Thymus (tissue), 11 donors: ENCODE measurements at regions not wholly inside any gene's neighbourhood (a gene's known extent, or its start where the extent isn't known, plus 50 kb on each side); places are given as distances from the start of the nearest gene placed in this dataset.
"Not testable (repeated sequence)": the region's sequence is repeated elsewhere in the genome, so short reads cannot be mapped to it uniquely, and the experiment has no call there.

Experiments used
- DNase-seq, 9 donors: peaks; one replicate each; pipeline ENCODE4 v3.0.0-alpha.2; 2013; ENCODE audit warnings: low spot score in 9 of 9, low read depth in 6 of 9, missing footprints in 1 of 9
- H3K27ac ChIP-seq, 2 donors: one replicate each; pipeline ENCODE4 v1.5.1; 2013; ENCODE audit warnings: control low read depth in 1 of 2, low read depth in 1 of 2, low read length in 1 of 2, mild to moderate bottlenecking in 1 of 2, moderate library complexity in 1 of 2
- H3K27me3 ChIP-seq, 2 donors: one replicate each; pipeline ENCODE4 v1.5.1; 2013; ENCODE audit warnings: low read length in 1 of 2; ENCODE audit not compliant: control insufficient read depth in 2 of 2, insufficient read depth in 1 of 2
- H3K36me3 ChIP-seq, 2 donors: one replicate each; pipeline ENCODE4 v1.5.1; 2013; ENCODE audit warnings: low read length in 1 of 2, mild to moderate bottlenecking in 1 of 2, moderate library complexity in 1 of 2; ENCODE audit not compliant: control insufficient read depth in 2 of 2, insufficient read depth in 2 of 2
- H3K4me1 ChIP-seq, 2 donors: one replicate each; pipeline ENCODE4 v1.5.1; 2013; ENCODE audit warnings: low read length in 2 of 2; ENCODE audit not compliant: control insufficient read depth in 2 of 2, insufficient read depth in 2 of 2
- H3K4me3 ChIP-seq, 2 donors: one replicate each; pipeline ENCODE4 v1.5.1; 2013; ENCODE audit warnings: low read length in 2 of 2, control low read depth in 1 of 2, mild to moderate bottlenecking in 1 of 2
- H3K9me3 ChIP-seq, 2 donors: one replicate each; pipeline ENCODE4 v1.5.1; 2013; ENCODE audit warnings: low read length in 1 of 2, mild to moderate bottlenecking in 1 of 2; ENCODE audit not compliant: control insufficient read depth in 2 of 2, insufficient read depth in 1 of 2
- WGBS: extraction: QIAGEN DNeasy Blood & Tissue Kit; methylation state at CpG from one replicate; pipeline ENCODE4 v1.1.7; 2013; 5-methylcytosine and 5-hydroxymethylcytosine counted together
- donor health status: healthy.

DNA sequence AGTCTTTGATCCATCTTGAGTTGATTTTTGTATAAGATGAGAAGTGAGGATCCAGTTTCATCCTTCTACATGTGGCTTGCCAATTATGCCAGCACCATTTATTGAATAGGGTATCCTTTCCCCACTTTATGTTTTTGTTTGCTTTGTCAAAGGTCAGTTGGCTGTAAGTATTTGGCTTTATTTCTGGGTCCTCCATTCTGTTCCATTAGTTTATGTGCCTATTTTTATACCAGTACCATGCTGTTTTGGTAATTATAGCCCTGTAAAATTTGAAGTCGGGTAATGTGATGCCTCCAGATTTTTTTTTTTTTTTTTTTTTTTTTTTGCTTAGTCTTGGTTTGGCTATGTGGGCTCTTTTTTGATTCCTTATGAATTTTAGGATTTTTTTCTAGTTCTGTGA is 203.0 kb upstream of the IRX5 start:
- 86% methylated on average over 1 of the region's 1 CpG for WGBS
- H3K9me3 ChIP-seq, H3K4me3 ChIP-seq, DNase-seq, H3K4me1 ChIP-seq, H3K27me3 ChIP-seq, H3K27ac ChIP-seq, H3K36me3 ChIP-seq: not testable (repeated sequence)

DNA sequence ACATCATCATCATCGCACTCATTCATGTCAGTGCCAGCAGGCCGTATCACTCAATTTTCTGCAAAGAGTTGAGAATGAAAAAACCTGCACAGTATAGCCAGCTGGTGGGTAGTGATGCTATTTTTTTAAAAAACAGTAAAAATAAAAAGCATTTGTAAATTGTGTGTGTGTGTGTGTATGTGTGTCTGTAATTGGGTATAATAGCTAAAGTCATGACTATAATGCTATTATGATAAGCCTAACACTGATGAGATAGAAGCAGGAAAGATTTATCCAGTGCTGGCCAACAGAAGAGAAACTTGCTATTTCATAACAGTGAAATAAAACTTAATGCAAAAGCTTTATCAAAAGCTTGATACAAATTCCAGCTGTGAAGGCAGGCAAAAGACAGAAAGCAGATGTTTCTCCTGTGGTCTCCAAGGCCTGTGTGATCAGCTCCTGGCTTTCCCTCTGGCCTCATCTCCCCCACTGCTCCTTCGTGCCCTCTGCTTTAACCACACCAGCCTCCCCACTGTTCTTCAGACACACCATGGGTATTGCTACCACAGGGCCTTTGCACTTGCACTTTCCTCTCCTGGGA is 206.2 kb upstream of the IRX5 start:
- no peak overlapping the region for H3K4me3 ChIP-seq
- no peak for DNase-seq
- 90% methylated on average over 3 of the region's 3 CpGs for WGBS

DNA sequence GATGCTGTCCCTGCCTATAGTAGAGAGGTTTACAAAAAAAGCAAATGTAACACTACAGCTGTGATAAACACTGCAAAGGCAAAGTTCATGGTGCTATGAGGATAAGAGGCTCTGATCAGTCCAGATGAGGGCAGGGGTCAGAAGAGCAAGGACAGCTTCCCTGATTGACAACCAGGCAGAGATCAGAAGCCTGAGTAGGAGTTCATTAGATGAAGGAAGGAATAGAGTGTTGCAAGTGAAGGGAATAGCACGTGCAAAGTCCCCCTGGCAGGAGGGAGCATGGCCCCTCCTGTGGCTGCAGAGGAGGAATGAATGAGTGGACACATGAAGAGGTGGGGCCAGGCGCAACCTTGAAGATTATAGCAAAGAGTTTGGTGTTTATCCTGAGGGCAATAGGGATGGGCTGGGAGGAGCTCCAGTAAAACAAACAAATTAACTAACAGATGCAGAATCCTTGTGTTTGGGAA is 208.4 kb upstream of the IRX5 start:
- H3K4me3 ChIP-seq, result no peak overlapping the region
- no peak for DNase-seq
- no peaks in the 10 kb centered on the region for H3K27me3 ChIP-seq
- 81% methylated on average over 2 of the region's 2 CpGs for WGBS
- H3K36me3 ChIP-seq, result no peaks in the 10 kb centered on the region
- no peaks in the 10 kb centered on the region for H3K4me1 ChIP-seq
- H3K27ac ChIP-seq, result no peak overlapping the region
- no peaks in the 10 kb centered on the region for H3K9me3 ChIP-seq

More for the DNA sequence above, 206.2 kb upstream of the IRX5 start:
- Histone ChIP-seq H3K27me3 (no peaks in the 10 kb centered on the region), H3K27ac (no peak overlapping the region), H3K36me3 (no peaks in the 10 kb centered on the region), H3K9me3 (no peaks in the 10 kb centered on the region), H3K4me1 (no peaks in the 10 kb centered on the region)

DNA sequence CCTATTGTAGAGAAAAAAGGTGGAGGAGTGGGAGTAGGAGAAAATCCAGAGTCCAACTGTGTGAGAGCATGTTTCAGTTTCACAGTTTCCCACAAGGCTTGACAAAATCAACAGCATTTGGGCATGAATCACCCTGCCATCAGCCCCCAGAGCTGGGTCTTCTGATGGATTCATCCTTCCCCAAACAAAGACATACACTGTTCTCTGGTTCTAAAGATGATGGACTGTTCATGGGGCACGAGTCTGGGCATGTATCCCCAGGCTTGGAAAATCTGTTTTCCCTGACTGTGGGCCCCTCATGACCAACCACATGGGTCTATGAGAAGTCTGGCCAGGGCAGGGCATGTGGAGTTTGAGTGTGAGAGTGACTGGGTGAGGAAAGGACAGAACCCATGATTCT is 210.4 kb upstream of the IRX5 start:
- H3K4me3 ChIP-seq, result no peak overlapping the region
- no peaks in the 10 kb centered on the region for H3K9me3 ChIP-seq
- DNase-seq, result no peak
- H3K27me3 ChIP-seq, result no peaks in the 10 kb centered on the region
- no peaks in the 10 kb centered on the region for H3K4me1 ChIP-seq
- H3K27ac ChIP-seq, result no peak overlapping the region
- no peaks in the 10 kb centered on the region for H3K36me3 ChIP-seq
- WGBS, result 78% methylated on average over 1 of the region's 1 CpG

DNA sequence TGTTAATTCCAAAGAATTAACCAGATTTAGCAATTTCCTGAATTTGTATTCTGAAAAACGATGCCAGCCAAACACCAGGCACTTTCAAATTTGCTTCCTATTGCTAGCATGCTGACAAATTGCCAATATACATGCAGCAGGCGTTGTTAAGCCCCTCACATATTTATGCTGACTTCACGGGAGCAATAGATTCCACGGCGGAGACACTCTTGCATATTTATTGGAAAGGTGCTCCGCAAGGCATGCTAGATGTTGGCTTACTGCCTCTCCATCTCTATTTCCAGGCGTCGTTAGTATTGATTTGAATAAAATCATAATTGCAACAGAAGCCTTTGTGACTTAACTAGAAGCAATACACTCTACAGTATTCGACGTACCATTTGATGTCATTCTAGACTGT is 211.0 kb upstream of the IRX5 start:
- DNase-seq, result no peak
- no peaks in the 10 kb centered on the region for H3K4me1 ChIP-seq
- H3K36me3 ChIP-seq, result no peaks in the 10 kb centered on the region
- H3K27me3 ChIP-seq, result no peaks in the 10 kb centered on the region
- 93% methylated on average over 10 of the region's 10 CpGs for WGBS
- no peak overlapping the region for H3K4me3 ChIP-seq
- no peaks in the 10 kb centered on the region for H3K9me3 ChIP-seq
- H3K27ac ChIP-seq, result no peak overlapping the region

DNA sequence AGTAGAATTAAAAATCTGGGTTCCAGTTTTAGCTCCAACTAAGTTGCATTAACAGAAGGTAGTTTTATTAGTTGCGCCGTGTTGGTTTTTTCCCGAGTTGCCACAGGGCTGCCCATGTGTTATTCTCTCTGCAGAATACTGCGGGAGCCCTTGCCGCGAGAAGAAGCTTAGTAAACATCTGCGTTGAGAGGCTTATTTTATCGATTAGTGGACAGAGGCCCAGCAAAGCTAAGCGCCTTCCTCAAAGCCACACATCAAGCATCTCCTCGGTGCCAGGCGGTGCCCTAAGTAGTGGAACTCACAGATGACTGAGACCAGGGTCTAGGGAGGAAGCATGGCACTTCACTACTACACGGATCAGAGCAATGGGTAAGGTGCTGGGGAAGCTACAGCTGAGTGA is 212.3 kb upstream of the IRX5 start:
- no peak overlapping the region for H3K4me3 ChIP-seq
- H3K9me3 ChIP-seq, result no peaks in the 10 kb centered on the region
- no peaks in the 10 kb centered on the region for H3K4me1 ChIP-seq
- H3K36me3 ChIP-seq, result no peaks in the 10 kb centered on the region
- WGBS, result 97% methylated on average over 12 of the region's 12 CpGs
- no peaks in the 10 kb centered on the region for H3K27me3 ChIP-seq
- H3K27ac ChIP-seq, result no peak overlapping the region
- DNase-seq, result no peak

DNA sequence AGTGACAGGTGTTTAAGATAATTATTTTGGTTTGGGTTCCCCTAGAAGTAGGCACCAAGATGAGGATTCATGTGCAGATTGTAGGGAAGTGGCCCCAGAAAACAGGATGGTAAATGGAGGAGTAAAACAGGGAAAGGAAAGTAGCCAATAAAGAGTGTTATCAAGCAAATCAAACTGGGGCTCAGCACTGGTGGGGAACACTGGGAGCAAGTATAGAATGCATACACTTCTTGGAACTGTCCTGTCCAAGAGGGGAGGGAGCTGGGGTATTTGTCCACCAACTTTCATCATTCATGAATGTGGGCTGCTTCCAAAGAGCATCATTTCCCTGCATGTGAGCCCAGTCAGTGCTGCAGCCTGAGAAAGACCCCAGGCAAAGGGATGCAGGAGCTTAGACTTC is 215.7 kb upstream of the IRX5 start:
- DNase-seq, result no peak
- no peak overlapping the region for H3K27ac ChIP-seq
- H3K4me1 ChIP-seq, result no peaks in the 10 kb centered on the region
- H3K27me3 ChIP-seq, result no peaks in the 10 kb centered on the region
- H3K9me3 ChIP-seq, result no peaks in the 10 kb centered on the region
- H3K36me3 ChIP-seq, result no peaks in the 10 kb centered on the region
- no peak overlapping the region for H3K4me3 ChIP-seq

DNA sequence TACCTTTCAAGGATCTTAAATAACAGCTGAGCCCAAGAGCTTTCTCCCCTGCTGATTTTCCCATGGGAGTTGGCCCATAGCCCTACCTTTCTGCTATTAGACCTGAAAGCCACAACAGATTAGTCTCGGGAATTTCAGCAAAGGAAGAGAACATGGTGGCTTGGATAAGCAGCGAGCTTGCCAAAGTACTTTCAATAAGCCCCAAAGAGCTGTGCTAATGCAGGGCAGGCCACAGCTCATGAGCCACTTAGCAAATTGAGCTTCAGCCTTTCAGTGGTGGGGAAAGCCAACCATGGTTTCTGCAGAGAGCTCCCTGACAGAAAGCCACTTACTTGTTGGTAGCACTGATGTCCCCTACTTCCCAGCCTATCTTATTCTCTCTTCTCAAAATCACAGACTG is 217.8 kb upstream of the IRX5 start:
- 90% methylated on average over 2 of the region's 2 CpGs for WGBS
- Histone ChIP-seq H3K9me3 (no peaks in the 10 kb centered on the region), H3K27me3 (no peaks in the 10 kb centered on the region), H3K27ac (no peak overlapping the region), H3K36me3 (no peaks in the 10 kb centered on the region), H3K4me1 (no peaks in the 10 kb centered on the region), H3K4me3 (no peak overlapping the region)
- no peak for DNase-seq

DNA sequence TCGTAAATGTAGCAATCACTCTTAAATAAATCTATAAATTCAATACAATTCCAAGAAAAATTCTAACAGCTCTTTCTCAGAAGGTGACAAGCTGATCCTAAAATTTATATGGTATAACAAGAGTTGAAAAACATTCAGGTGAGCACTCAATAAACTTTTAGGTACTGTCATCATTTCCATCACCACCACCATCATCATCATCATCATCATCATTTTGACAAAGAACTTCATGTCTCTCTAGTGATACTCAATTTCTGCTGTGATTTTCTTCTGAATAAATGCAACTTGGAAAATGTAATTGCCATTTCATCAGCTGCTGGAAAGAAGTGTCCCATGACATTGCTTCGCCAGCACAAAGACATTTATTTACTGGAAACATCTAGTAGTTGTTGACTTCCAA is 222.9 kb upstream of the IRX5 start:
- H3K36me3 ChIP-seq, result no peaks in the 10 kb centered on the region
- no peaks in the 10 kb centered on the region for H3K4me1 ChIP-seq
- no peaks in the 10 kb centered on the region for H3K9me3 ChIP-seq
- no peaks in the 10 kb centered on the region for H3K27me3 ChIP-seq
- no peak for DNase-seq
- H3K27ac ChIP-seq, result no peak overlapping the region
- WGBS, result 95% methylated on average over 2 of the region's 2 CpGs
- H3K4me3 ChIP-seq, result no peak overlapping the region

DNA sequence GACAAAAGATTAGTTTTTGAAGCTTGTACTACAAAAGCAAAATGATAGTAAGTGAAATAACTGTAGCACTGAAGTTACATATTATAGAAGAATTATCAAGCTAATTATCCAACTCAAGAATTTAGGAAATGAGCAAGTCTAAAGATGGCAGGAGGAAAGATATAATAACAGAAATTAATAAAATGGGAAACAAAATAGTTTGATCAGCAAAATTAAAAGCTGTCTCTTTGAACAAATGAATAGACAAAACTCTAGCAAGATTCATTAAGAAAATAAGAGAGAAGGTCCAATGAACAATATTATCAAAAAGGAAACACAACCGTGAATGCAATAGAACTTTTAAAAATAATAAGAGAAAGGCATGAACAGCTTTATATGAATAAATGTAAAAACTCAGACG is 224.3 kb upstream of the IRX5 start:
- Histone ChIP-seq H3K4me1 (no peaks in the 10 kb centered on the region), H3K27ac (no peak overlapping the region), H3K9me3 (no peaks in the 10 kb centered on the region), H3K36me3 (no peaks in the 10 kb centered on the region), H3K4me3 (no peak overlapping the region), H3K27me3 (no peaks in the 10 kb centered on the region)
- no peak for DNase-seq
- WGBS, result 93% methylated on average over 2 of the region's 2 CpGs
